Hepatocyte (in vitro differentiated cells): ENCODE measurements at regions not wholly inside any gene's neighbourhood (a gene's known extent, or its start where the extent isn't known, plus 50 kb on each side); places are given as distances from the start of the nearest gene placed in this dataset.

Experiments
- DNase-seq: peaks from one replicate; pipeline ENCODE4 v3.0.0-alpha.2; 2016; ENCODE audit warnings: low spot score
- H2AFZ ChIP-seq: fragments of 200-600 bp; sonication (generic); 2 replicates; pipeline ENCODE4 v1.6.0; 2016; ENCODE audit warnings: antibody characterized with exemption, mild to moderate bottlenecking
- H3K27ac ChIP-seq: fragments of 200-600 bp; sonication (generic); 2 replicates; pipeline ENCODE4 v1.5.1; 2016; ENCODE audit warnings: mild to moderate bottlenecking
- H3K27me3 ChIP-seq: fragments of 200-600 bp; sonication (generic); 2 replicates; pipeline ENCODE4 v1.6.1; 2016
- H3K36me3 ChIP-seq: fragments of 200-600 bp; sonication (generic); replicated peaks from 2 replicates; pipeline ENCODE4 v1.5.1; 2016; ENCODE audit warnings: low read depth; ENCODE audit not compliant: insufficient read depth
- H3K4me1 ChIP-seq: fragments of 200-600 bp; sonication (generic); 2 replicates; pipeline ENCODE4 v1.5.1; 2016; ENCODE audit warnings: mild to moderate bottlenecking, moderate library complexity; ENCODE audit not compliant: insufficient read depth
- H3K4me2 ChIP-seq: fragments of 200-600 bp; sonication (generic); 2 replicates; pipeline ENCODE4 v1.6.0; 2016
- H3K4me3 ChIP-seq: fragments of 200-600 bp; sonication (generic); 2 replicates; pipeline ENCODE4 v1.5.1; 2016; ENCODE audit warnings: mild to moderate bottlenecking
- H3K79me2 ChIP-seq: fragments of 200-600 bp; sonication (generic); 2 replicates; pipeline ENCODE4 v1.6.0; 2017; ENCODE audit warnings: mild to moderate bottlenecking
- H3K9me2 ChIP-seq: fragments of 200-600 bp; sonication (generic); replicated peaks from 2 replicates; pipeline ENCODE4 v1.6.0; 2017; ENCODE audit warnings: mild to moderate bottlenecking; ENCODE audit not compliant: insufficient read depth
- H3K9me3 ChIP-seq: fragments of 200-600 bp; sonication (generic); 2 replicates; pipeline ENCODE4 v1.5.1; 2016; ENCODE audit warnings: low read depth, mild to moderate bottlenecking
- H4K20me1 ChIP-seq: fragments of 200-600 bp; sonication (generic); 2 replicates; pipeline ENCODE4 v1.6.0; 2016; ENCODE audit warnings: mild to moderate bottlenecking; ENCODE audit not compliant: insufficient read depth, poor library complexity, severe bottlenecking
- CTCF ChIP-seq: fragments of 200-600 bp; sonication (generic); IDR thresholded peaks from 2 replicates; pipeline ENCODE4 v1.5.1; 2016; ENCODE audit warnings: antibody characterized with exemption, mild to moderate bottlenecking; ENCODE audit not compliant: poor library complexity
- EZH2 ChIP-seq: fragments of 200-600 bp; sonication (generic); IDR thresholded peaks from 2 replicates; pipeline ENCODE4 v1.6.1; 2016; ENCODE audit warnings: antibody characterized with exemption, mild to moderate bottlenecking, borderline replicate concordance
- EZH2phosphoT487 ChIP-seq: fragments of 200-600 bp; sonication (generic); IDR thresholded peaks from one replicate; pipeline ENCODE4 v1.6.1; 2018; ENCODE audit warnings: antibody characterized with exemption, mild to moderate bottlenecking, low read depth, moderate library complexity; ENCODE audit not compliant: unreplicated experiment, severe bottlenecking
- WGBS: methylation state at CpG from one replicate; pipeline ENCODE4 v1.1.6; 2016; ENCODE audit warnings: low lambda C conversion rate; ENCODE audit errors: missing lambda C conversion rate; 5-methylcytosine and 5-hydroxymethylcytosine counted together

- WGBS = 61% methylated on average over 2 of the region's 2 CpGs
- no peaks in the 10 kb centered on the region for H3K79me2 ChIP-seq
- H3K36me3 ChIP-seq = no peaks in the 10 kb centered on the region
- no peak overlapping the region for H3K27ac ChIP-seq
- DNase-seq = no peak
- no peak overlapping the region for H3K4me2 ChIP-seq
- no peaks in the 10 kb centered on the region for H3K27me3 ChIP-seq
- no peaks in the 10 kb centered on the region for H3K9me2 ChIP-seq
- no peak overlapping the region for H3K4me3 ChIP-seq
- no peak for TF ChIP-seq EZH2
- TF ChIP-seq EZH2phosphoT487 = no peak
- TF ChIP-seq CTCF = no peak
- no peaks in the 10 kb centered on the region for H3K4me1 ChIP-seq
- no peak overlapping the region for H2AFZ ChIP-seq
- no peaks in the 10 kb centered on the region for H3K9me3 ChIP-seq
- no peaks in the 10 kb centered on the region for H4K20me1 ChIP-seq
Measured at GRCh38 chrX:79231662-79232061, 87.2 kb downstream of the GPR174 start.
